Ascending aorta (tissue), 2 donors: ENCODE measurements at regions not wholly inside any gene's neighbourhood (a gene's known extent, or its start where the extent isn't known, plus 50 kb on each side); places are given as distances from the start of the nearest gene placed in this dataset.

Experiments used
- DNase-seq, 2 donors: peaks; one replicate each; pipeline ENCODE4 v3.0.0-alpha.2; 2019; ENCODE audit warnings: low spot score in 2 of 2
- H3K27ac ChIP-seq, 2 donors: fragments of 200-600 bp; sonication (generic); one replicate each; pipeline ENCODE4 v1.5.1; 2016 to 2017; ENCODE audit warnings: mild to moderate bottlenecking in 1 of 2
- H3K27me3 ChIP-seq: fragments of 200-600 bp; sonication (generic); one replicate; pipeline ENCODE4 v1.5.1; 2017
- H3K36me3 ChIP-seq, 2 donors: fragments of 200-600 bp; sonication (generic); one replicate each; pipeline ENCODE4 v1.5.1; 2016
- H3K4me1 ChIP-seq, 2 donors: fragments of 200-600 bp; sonication (generic); one replicate each; pipeline ENCODE4 v1.5.1; 2016 to 2017; ENCODE audit warnings: mild to moderate bottlenecking in 1 of 2
- H3K4me3 ChIP-seq, 2 donors: fragments of 200-600 bp; sonication (generic); one replicate each; pipeline ENCODE4 v1.5.1; 2016 to 2017; ENCODE audit warnings: mild to moderate bottlenecking in 1 of 2
- H3K9me3 ChIP-seq, 2 donors: fragments of 200-600 bp; sonication (generic); one replicate each; pipeline ENCODE4 v1.5.1; 2016
- CTCF ChIP-seq, 3 experiments: fragments of 200-600 bp in 2 of 3; fragments of 450-650 bp in 1 of 3; sonication (generic) in 2 of 3; IDR thresholded peaks; one replicate each; pipeline ENCODE4 v1.5.1; 2016 to 2019; ENCODE audit warnings: antibody characterized with exemption in 3 of 3, mild to moderate bottlenecking in 1 of 3, moderate library complexity in 1 of 3
- intact Hi-C: fragments of 100-400 bp; cut with DNase I; formaldehyde crosslinking; loops from one replicate; pipeline ENCODE4 v1.15.1; 2023

DNA sequence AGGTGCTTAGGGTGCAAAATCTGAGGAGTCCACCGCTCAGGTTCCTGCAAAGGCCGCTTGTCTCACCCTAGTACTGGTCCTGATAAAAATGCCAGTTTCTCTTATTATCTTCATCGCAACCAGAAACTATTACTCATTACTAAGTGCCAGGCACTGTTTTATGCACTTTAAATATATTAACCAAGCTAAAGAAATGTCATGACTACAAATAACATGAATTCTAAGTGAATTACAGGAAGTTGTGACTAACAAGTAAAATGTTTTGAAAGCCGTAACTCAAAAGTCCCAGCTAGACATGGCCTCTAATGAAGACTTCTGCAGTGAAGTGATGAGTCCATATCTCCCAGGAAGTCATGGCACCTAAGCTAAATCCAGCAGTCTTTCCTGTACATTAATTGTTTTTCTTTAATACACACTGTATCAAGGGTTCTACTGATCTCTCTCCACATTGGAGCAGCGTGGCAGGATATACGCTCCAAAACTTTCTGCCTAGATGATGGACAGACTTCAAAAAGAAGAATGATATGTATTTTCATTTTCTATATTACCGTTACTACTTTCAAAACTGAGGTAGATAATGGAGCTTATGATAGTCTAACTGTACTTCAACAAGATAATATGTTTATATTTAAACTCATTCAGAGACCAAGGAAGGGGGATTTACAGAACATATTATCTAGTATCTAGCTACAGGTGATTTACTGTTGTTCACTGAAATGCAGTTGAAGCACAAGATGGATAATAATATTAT, 117.3 kb upstream of the ARID2 start:
- Histone ChIP-seq H3K9me3 (no peaks in the 10 kb centered on the region), H3K4me1 (no peaks in the 10 kb centered on the region), H3K27me3 (no peaks in the 10 kb centered on the region), H3K27ac (no peak overlapping the region), H3K36me3 (no peaks in the 10 kb centered on the region), H3K4me3 (no peak overlapping the region)
- DNase-seq, result no peak
- TF ChIP-seq CTCF (IDR thresholded peaks at IDR 0.05), result no peak
- intact Hi-C loops, result no loop called here

DNA sequence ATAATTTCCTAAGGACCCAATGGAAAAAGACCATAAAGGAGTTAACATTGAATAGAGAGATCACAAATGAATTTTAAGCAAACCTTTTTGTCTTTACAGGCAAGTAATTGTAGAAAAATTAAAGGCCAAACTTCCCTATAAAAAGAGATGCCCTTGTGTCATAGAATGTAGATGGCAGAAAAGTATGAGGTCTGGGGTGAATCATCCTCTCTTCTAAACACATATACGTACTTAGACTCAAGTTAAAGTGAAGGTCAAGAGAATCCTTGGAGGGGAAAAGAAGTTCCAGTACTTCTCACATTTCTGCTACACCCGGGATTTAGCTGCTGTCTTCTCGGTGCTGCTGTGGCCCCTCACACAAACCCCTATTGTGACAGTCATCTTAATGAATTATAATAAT, 116.2 kb upstream of the ARID2 start:
- H3K27me3 ChIP-seq, result no peaks in the 10 kb centered on the region
- intact Hi-C loops, result no loop called here
- no peaks in the 10 kb centered on the region for H3K9me3 ChIP-seq
- no peak overlapping the region for H3K4me3 ChIP-seq
- TF ChIP-seq CTCF (IDR thresholded peaks at IDR 0.05), result no peak
- H3K27ac ChIP-seq, result no peak overlapping the region
- no peak for DNase-seq
- no peaks in the 10 kb centered on the region for H3K36me3 ChIP-seq
- no peaks in the 10 kb centered on the region for H3K4me1 ChIP-seq

- intact Hi-C loops, result no loop called here
- Histone ChIP-seq H3K36me3 (no peaks in the 10 kb centered on the region), H3K27ac (no peak overlapping the region), H3K4me1 (no peaks in the 10 kb centered on the region), H3K4me3 (no peak overlapping the region), H3K27me3 (no peaks in the 10 kb centered on the region), H3K9me3 (no peaks in the 10 kb centered on the region)
- DNase-seq, result no peak
- TF ChIP-seq CTCF (IDR thresholded peaks at IDR 0.05), result no peak
Measured at GRCh38 chr12:45613855-45614254, 115.7 kb upstream of the ARID2 start.

GRCh38 chr12:45615268-45615667, 114.2 kb upstream of the ARID2 start:
- Histone ChIP-seq H3K27me3 (no peaks in the 10 kb centered on the region), H3K4me1 (no peaks in the 10 kb centered on the region), H3K9me3 (no peaks in the 10 kb centered on the region), H3K27ac (no peak overlapping the region), H3K4me3 (no peak overlapping the region), H3K36me3 (no peaks in the 10 kb centered on the region)
- intact Hi-C loops, result no loop called here
- DNase-seq, result no peak
- TF ChIP-seq CTCF (IDR thresholded peaks at IDR 0.05), result no peak

DNA sequence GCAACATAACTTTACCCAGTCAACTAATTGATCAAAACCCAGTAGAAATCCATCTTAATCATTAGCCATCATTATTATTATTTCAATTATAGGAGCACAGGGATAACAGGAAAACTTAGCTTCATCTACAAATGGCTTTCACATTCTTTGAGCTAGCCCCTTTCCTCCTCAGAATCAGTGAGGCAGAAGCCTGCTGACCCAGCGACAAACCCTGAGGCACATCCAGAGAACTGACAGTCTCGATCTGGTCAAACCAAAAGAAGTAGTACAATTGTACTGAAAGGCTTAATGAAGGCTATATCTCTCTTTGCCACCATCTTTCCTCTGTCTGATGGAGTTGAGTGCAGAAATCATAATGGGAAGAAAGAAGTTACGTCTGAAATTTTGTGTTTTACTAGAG, 109.8 kb upstream of the ARID2 start:
- no peaks in the 10 kb centered on the region for H3K27me3 ChIP-seq

More for the DNA sequence above, 109.8 kb upstream of the ARID2 start:
- Histone ChIP-seq H3K36me3 (no peaks in the 10 kb centered on the region), H3K9me3 (no peaks in the 10 kb centered on the region), H3K4me3 (no peak overlapping the region), H3K4me1 (no peaks in the 10 kb centered on the region), H3K27ac (no peak overlapping the region)
- no peak for TF ChIP-seq CTCF (IDR thresholded peaks at IDR 0.05)
- intact Hi-C loops, result no loop called here
- no peak for DNase-seq
